ENCODE measurements at regions not wholly inside any gene's neighbourhood (a gene's known extent, or its start where the extent isn't known, plus 50 kb on each side); places are given as distances from the start of the nearest gene placed in this dataset.

GRCh38 chr12:4855121-4855924, 54.4 kb upstream of the KCNA1 start:
- peaks cover 27% of the 10 kb centered on the region for H3K27me3 ChIP-seq
- peak; percentile 73 for TF ChIP-seq CTCF (IDR thresholded peaks at IDR 0.05; ENCODE audit: low read depth, low read length)
- DNase-seq: peak; percentile 64
- H3K4me1 ChIP-seq: no peaks in the 10 kb centered on the region
- H3K4me3 ChIP-seq (ENCODE audit: low read depth, low read length): no peak overlapping the region
- H3K36me3 ChIP-seq: no peaks in the 10 kb centered on the region
- no peaks in the 10 kb centered on the region for H3K9me3 ChIP-seq

GRCh38 chr12:4856596-4856995, 53.1 kb upstream of the KCNA1 start:
- no peaks in the 10 kb centered on the region for H3K36me3 ChIP-seq
- no peaks in the 10 kb centered on the region for H3K9me3 ChIP-seq
- no peak for TF ChIP-seq CTCF (IDR thresholded peaks at IDR 0.05; ENCODE audit: low read depth, low read length)
- no peak for DNase-seq
- peaks cover 25% of the 10 kb centered on the region for H3K27me3 ChIP-seq
- H3K4me3 ChIP-seq (ENCODE audit: low read depth, low read length): no peak overlapping the region
- no peaks in the 10 kb centered on the region for H3K4me1 ChIP-seq

GRCh38 chr12:4857472-4858291, 52.0 kb upstream of the KCNA1 start:
- peaks cover 26% of the 10 kb centered on the region for H3K27me3 ChIP-seq
- peak overlapping the region; percentile 38; the same call in 1 of the 2 replicates for H3K4me3 ChIP-seq (ENCODE audit: low read depth, low read length)
- TF ChIP-seq CTCF (IDR thresholded peaks at IDR 0.05; ENCODE audit: low read depth, low read length): peak; percentile 94
- H3K4me1 ChIP-seq: no peaks in the 10 kb centered on the region
- no peaks in the 10 kb centered on the region for H3K36me3 ChIP-seq
- DNase-seq: peak; percentile 71
- H3K9me3 ChIP-seq: no peaks in the 10 kb centered on the region

GRCh38 chr12:4858386-4858785, 51.3 kb upstream of the KCNA1 start:
- H3K27me3 ChIP-seq: peaks cover 28% of the 10 kb centered on the region
- H3K36me3 ChIP-seq: no peaks in the 10 kb centered on the region
- no peaks in the 10 kb centered on the region for H3K9me3 ChIP-seq
- no peak for DNase-seq
- no peaks in the 10 kb centered on the region for H3K4me1 ChIP-seq
- H3K4me3 ChIP-seq (ENCODE audit: low read depth, low read length): no peak overlapping the region
- TF ChIP-seq CTCF (IDR thresholded peaks at IDR 0.05; ENCODE audit: low read depth, low read length): peak; percentile 11; the same call in 1 of the 2 replicates

- Histone ChIP-seq H3K36me3 (no peaks in the 10 kb centered on the region), H3K4me1 (no peaks in the 10 kb centered on the region), H3K9me3 (no peaks in the 10 kb centered on the region), H3K4me3 (ENCODE audit: low read depth, low read length) (no peak overlapping the region), H3K27me3 (peaks cover 32% of the 10 kb centered on the region)
- DNase-seq: no peak
- TF ChIP-seq CTCF (IDR thresholded peaks at IDR 0.05; ENCODE audit: low read depth, low read length): no peak
Measured at GRCh38 chr12:4859478-4860210, 50.1 kb upstream of the KCNA1 start.

Measured in BE2C (cell line).